HCT116 (cell line): ENCODE measurements at regions not wholly inside any gene's neighbourhood (a gene's known extent, or its start where the extent isn't known, plus 50 kb on each side); places are given as distances from the start of the nearest gene placed in this dataset.

Experiments
- ATAC-seq: fragments of 200-7000 bp; cut with Tn5 transposase; 2 replicates; pipeline ENCODE4 v1.9.1; 2020; ENCODE audit warnings: mild to moderate bottlenecking, moderate library complexity
- BruUV-seq: library from RNA; stranded (reverse); fragments of 400-500 nt; replicated peaks from 2 replicates; lab custom pipeline; 2021; lab: Mats Ljungman, UMichigan
- CTCF ChIA-PET: fragments of 300-600 bp; sonication (Branson Sonifier 250); formaldehyde crosslinking; loops from one replicate; lab custom pipeline; 2021; ENCODE audit warnings: antibody characterized with exemption; lab: Charles Lee
- POLR2A ChIA-PET: fragments of 300-600, 350-600 bp; sonication (Branson Sonifier 250); formaldehyde crosslinking; loops from one replicate; lab custom pipeline; 2021; ENCODE audit warnings: antibody characterized with exemption; lab: Charles Lee
- RAD21 ChIA-PET, 2 experiments: fragments of 300-600 bp; sonication (Branson Sonifier 250); formaldehyde crosslinking; loops; one replicate each; lab custom pipeline; 2023; ENCODE audit warnings: low total read pairs in 2 of 2; ENCODE audit not compliant: uncharacterized antibody in 2 of 2, unreplicated experiment in 2 of 2, low non-redundant PET in 1 of 2; lab: Charles Lee
- DNase-seq: peaks from one replicate; pipeline ENCODE4 v3.0.0-alpha.2; 2010; ENCODE audit warnings: low read depth, low spot score
- H2AFZ ChIP-seq: fragments of 200-600 bp; shearing (Covaris generic), sonication (generic); 2 replicates; pipeline ENCODE4 v1.6.1; 2017; ENCODE audit warnings: low read depth, mixed run types, mixed read lengths, antibody characterized with exemption, low read length; ENCODE audit not compliant: poor library complexity, severe bottlenecking
- H3K27ac ChIP-seq: 2 replicates; pipeline ENCODE4 v1.5.1; 2012; ENCODE audit warnings: low read depth, low read length
- H3K27me3 ChIP-seq: fragments of 200-600 bp; sonication (generic); 2 replicates; pipeline ENCODE4 v1.6.1; 2016; ENCODE audit warnings: mixed run types, low read length, mixed read lengths; ENCODE audit not compliant: insufficient read depth
- H3K36me3 ChIP-seq, 2 experiments: fragments of 200-500 bp in 1 of 2; fragments of 200-600 bp in 1 of 2; sonication (Bioruptor generic) in 1 of 2; sonication (generic) in 1 of 2; 2 replicates each; pipeline versions ENCODE4 v1.5.1 to v1.6.1; 2014 to 2016; ENCODE audit warnings: low read length in 2 of 2, inconsistent platforms in 1 of 2, mixed read lengths in 1 of 2, mixed run types in 1 of 2; ENCODE audit not compliant: insufficient read depth in 2 of 2, control insufficient read depth in 1 of 2
- H3K4me1 ChIP-seq, 2 experiments: fragments of 200-600 bp in 1 of 2; sonication (generic) in 1 of 2; 2 replicates each; pipeline versions ENCODE4 v1.5.1 to v1.6.1; 2012 to 2017; ENCODE audit warnings: low read length in 2 of 2, inconsistent platforms in 1 of 2, mild to moderate bottlenecking in 1 of 2, mixed read lengths in 1 of 2, mixed run types in 1 of 2, moderate library complexity in 1 of 2; ENCODE audit not compliant: insufficient read depth in 2 of 2, control insufficient read depth in 1 of 2
- H3K4me2 ChIP-seq: fragments of 200-600 bp; sonication (generic); 2 replicates; pipeline ENCODE4 v1.6.1; 2017; ENCODE audit warnings: mixed run types, low read length, mixed read lengths
- H3K4me3 ChIP-seq, 2 experiments: fragments of 200-600 bp in 1 of 2; sonication (generic) in 1 of 2; replicated peaks in 1 of 2; 2 replicates each; pipeline ENCODE4 v1.5.1; 2011 to 2016; ENCODE audit warnings: low read length in 2 of 2, control low read depth in 1 of 2, low read depth in 1 of 2, mild to moderate bottlenecking in 1 of 2, mixed read lengths in 1 of 2, mixed run types in 1 of 2
- H3K79me2 ChIP-seq: fragments of 200-600 bp; sonication (generic); 2 replicates; pipeline ENCODE4 v1.6.1; 2017; ENCODE audit warnings: mild to moderate bottlenecking, mixed run types, low read length, moderate library complexity, mixed read lengths; ENCODE audit not compliant: insufficient read depth
- H3K9ac ChIP-seq: fragments of 200-600 bp; sonication (generic); 2 replicates; pipeline ENCODE4 v1.6.1; 2016; ENCODE audit warnings: low read length, mixed read lengths
- H3K9me2 ChIP-seq: fragments of 200-600 bp; sonication (generic), shearing (Covaris generic); 2 replicates; pipeline ENCODE4 v1.6.1; 2017; ENCODE audit warnings: mixed run types, mild to moderate bottlenecking, moderate library complexity; ENCODE audit not compliant: insufficient read depth
- H3K9me3 ChIP-seq, 2 experiments: fragments of 200-500 bp in 1 of 2; fragments of 200-600 bp in 1 of 2; sonication (Bioruptor generic) in 1 of 2; sonication (generic) in 1 of 2; 2 replicates each; pipeline ENCODE4 v1.6.1; 2014 to 2017; ENCODE audit warnings: low read length in 2 of 2, mixed read lengths in 2 of 2, inconsistent platforms in 1 of 2, low read depth in 1 of 2, mild to moderate bottlenecking in 1 of 2, mixed run types in 1 of 2, moderate library complexity in 1 of 2; ENCODE audit not compliant: control insufficient read depth in 1 of 2, insufficient read depth in 1 of 2
- H4K20me1 ChIP-seq: fragments of 200-600 bp; sonication (generic), shearing (Covaris generic); 2 replicates; pipeline ENCODE4 v1.6.1; 2017; ENCODE audit warnings: mixed run types, mild to moderate bottlenecking, moderate library complexity; ENCODE audit not compliant: insufficient read depth
- ATF3 ChIP-seq: IDR thresholded peaks from 2 replicates; pipeline ENCODE4 v1.6.1; 2012
- CBX3 ChIP-seq: IDR thresholded peaks from 2 replicates; pipeline ENCODE4 v1.6.1; 2012; ENCODE audit warnings: low read depth
- EGR1 ChIP-seq: IDR thresholded peaks from 2 replicates; pipeline ENCODE4 v1.6.1; 2012; ENCODE audit warnings: low read depth
- ELF1 ChIP-seq: IDR thresholded peaks from 2 replicates; pipeline ENCODE4 v1.6.1; 2012; ENCODE audit warnings: low read depth, borderline replicate concordance
- EZH2 ChIP-seq: fragments of 200-600 bp; sonication (generic); IDR thresholded peaks from 2 replicates; pipeline ENCODE4 v1.6.1; 2017; ENCODE audit warnings: antibody characterized with exemption, mixed run types
- FOSL1 ChIP-seq: IDR thresholded peaks from 2 replicates; pipeline ENCODE4 v1.6.1; 2012; ENCODE audit warnings: low read depth
- POLR2A ChIP-seq: IDR thresholded peaks from 2 replicates; pipeline ENCODE4 v1.7.0; 2011; ENCODE audit warnings: borderline replicate concordance; ENCODE audit not compliant: insufficient read depth, insufficient read length; ENCODE audit errors: extremely low read depth
- SIN3A ChIP-seq: IDR thresholded peaks from 2 replicates; pipeline ENCODE4 v1.6.1; 2012; ENCODE audit warnings: low read depth
- SRF ChIP-seq: IDR thresholded peaks from 2 replicates; pipeline ENCODE4 v1.6.1; 2012; ENCODE audit warnings: low read depth
- YY1 ChIP-seq: IDR thresholded peaks from 2 replicates; pipeline ENCODE4 v1.6.1; 2011; ENCODE audit warnings: low read length, low read depth, moderate library complexity, mild to moderate bottlenecking; ENCODE audit not compliant: insufficient replicate concordance; ENCODE audit errors: extremely low read depth
- ZFX ChIP-seq: fragments of 450-650 bp; IDR thresholded peaks from 2 replicates; pipeline ENCODE4 v1.6.1; 2017
- intact Hi-C: fragments of 100-400 bp; cut with micrococcal nuclease; formaldehyde crosslinking; loops from 2 replicates; pipeline ENCODE4 v1.10.0; 2022
- TF ChIP-seq, protein P1 (sequence below): IDR thresholded peaks from 2 replicates; pipeline ENCODE4 v1.6.1; 2012; ENCODE audit warnings: low read depth
- TF ChIP-seq, protein P2 (sequence below), 3 experiments: fragments of 200-600 bp in 1 of 3; sonication (generic) in 1 of 3; IDR thresholded peaks in 2 of 3; conservative IDR thresholded peaks in 1 of 3; 2 replicates each; pipeline ENCODE4 v1.5.1; 2012 to 2017; ENCODE audit warnings: low read depth in 2 of 3, low read length in 2 of 3, antibody characterized with exemption in 1 of 3, borderline replicate concordance in 1 of 3, control low read depth in 1 of 3, mild to moderate bottlenecking in 1 of 3, mixed read lengths in 1 of 3, mixed run types in 1 of 3, moderate library complexity in 1 of 3; ENCODE audit not compliant: insufficient read depth in 1 of 3
- TF ChIP-seq, protein P3 (sequence below): IDR thresholded peaks from 2 replicates; pipeline ENCODE4 v1.6.1; 2012

DNA sequence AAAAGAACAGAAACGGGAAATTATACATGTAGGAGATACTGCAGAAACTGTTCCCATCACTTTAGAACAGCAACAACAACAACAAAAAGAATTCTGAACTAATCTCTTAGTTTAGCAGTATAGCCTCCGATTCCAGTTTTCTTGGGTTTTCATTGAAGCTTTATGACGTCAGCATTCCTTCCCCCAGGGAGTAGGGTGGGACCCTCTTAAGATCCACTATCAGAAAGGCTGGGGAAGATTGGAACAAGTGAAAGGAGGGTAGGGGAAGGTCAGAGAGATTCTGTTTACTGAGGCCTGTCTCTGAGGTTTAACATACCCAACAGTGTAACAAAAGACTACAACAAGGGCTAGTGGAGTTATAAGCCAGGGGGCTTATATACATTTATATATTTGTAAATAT lies 121.4 kb upstream of the OLFM3 start (continued):
- TF ChIP-seq, protein P1, sequence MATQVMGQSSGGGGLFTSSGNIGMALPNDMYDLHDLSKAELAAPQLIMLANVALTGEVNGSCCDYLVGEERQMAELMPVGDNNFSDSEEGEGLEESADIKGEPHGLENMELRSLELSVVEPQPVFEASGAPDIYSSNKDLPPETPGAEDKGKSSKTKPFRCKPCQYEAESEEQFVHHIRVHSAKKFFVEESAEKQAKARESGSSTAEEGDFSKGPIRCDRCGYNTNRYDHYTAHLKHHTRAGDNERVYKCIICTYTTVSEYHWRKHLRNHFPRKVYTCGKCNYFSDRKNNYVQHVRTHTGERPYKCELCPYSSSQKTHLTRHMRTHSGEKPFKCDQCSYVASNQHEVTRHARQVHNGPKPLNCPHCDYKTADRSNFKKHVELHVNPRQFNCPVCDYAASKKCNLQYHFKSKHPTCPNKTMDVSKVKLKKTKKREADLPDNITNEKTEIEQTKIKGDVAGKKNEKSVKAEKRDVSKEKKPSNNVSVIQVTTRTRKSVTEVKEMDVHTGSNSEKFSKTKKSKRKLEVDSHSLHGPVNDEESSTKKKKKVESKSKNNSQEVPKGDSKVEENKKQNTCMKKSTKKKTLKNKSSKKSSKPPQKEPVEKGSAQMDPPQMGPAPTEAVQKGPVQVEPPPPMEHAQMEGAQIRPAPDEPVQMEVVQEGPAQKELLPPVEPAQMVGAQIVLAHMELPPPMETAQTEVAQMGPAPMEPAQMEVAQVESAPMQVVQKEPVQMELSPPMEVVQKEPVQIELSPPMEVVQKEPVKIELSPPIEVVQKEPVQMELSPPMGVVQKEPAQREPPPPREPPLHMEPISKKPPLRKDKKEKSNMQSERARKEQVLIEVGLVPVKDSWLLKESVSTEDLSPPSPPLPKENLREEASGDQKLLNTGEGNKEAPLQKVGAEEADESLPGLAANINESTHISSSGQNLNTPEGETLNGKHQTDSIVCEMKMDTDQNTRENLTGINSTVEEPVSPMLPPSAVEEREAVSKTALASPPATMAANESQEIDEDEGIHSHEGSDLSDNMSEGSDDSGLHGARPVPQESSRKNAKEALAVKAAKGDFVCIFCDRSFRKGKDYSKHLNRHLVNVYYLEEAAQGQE: no peak
- no peak for TF ChIP-seq FOSL1
- no peak for TF ChIP-seq SRF
- TF ChIP-seq YY1: no peak
- TF ChIP-seq EZH2: no peak
- no peak for TF ChIP-seq ELF1
- no peak for TF ChIP-seq CBX3
- no peak for TF ChIP-seq SIN3A

DNA sequence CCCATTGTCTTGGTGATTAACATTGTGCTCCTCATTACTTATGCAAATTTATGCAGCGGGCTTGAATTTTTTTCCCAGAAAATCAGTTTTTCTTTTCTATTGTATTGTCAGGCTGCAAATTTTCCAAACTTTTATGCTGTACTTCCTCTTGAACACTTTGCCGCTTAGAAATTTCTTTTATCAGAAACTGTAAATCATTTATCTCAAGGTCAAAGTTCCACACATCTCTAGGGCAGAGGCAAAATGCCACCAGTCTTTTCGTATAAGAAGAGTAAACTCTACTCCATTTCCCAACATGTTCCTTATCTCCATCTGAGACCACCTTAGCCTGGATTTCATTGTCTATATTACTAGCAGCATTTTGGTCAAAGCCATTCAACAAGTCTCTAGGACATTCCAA lies 113.9 kb upstream of the OLFM3 start:
- Histone ChIP-seq H3K9me3 (no peaks in the 10 kb centered on the region; a peak in 1 of 4 replicates), H3K4me1 (no peaks in the 10 kb centered on the region), H3K36me3 (no peaks in the 10 kb centered on the region), H3K9ac (no peak overlapping the region), H3K27ac (no peak overlapping the region), H3K4me2 (no peak overlapping the region), H3K27me3 (no peaks in the 10 kb centered on the region), H3K4me3 (no peak overlapping the region), H3K79me2 (no peaks in the 10 kb centered on the region), H2AFZ (no peak overlapping the region), H3K9me2 (no peaks in the 10 kb centered on the region), H4K20me1 (no peaks in the 10 kb centered on the region)
- DNase-seq (no peak), ATAC-seq (no peak)
- RAD21 ChIA-PET: no interaction called here
- intact Hi-C loops: no loop called here
- CTCF ChIA-PET: no interaction called here
- TF ChIP-seq CBX3 (no peak), POLR2A (no peak), ATF3 (no peak), ZFX (no peak), EGR1 (no peak)
- TF ChIP-seq, protein P2, sequence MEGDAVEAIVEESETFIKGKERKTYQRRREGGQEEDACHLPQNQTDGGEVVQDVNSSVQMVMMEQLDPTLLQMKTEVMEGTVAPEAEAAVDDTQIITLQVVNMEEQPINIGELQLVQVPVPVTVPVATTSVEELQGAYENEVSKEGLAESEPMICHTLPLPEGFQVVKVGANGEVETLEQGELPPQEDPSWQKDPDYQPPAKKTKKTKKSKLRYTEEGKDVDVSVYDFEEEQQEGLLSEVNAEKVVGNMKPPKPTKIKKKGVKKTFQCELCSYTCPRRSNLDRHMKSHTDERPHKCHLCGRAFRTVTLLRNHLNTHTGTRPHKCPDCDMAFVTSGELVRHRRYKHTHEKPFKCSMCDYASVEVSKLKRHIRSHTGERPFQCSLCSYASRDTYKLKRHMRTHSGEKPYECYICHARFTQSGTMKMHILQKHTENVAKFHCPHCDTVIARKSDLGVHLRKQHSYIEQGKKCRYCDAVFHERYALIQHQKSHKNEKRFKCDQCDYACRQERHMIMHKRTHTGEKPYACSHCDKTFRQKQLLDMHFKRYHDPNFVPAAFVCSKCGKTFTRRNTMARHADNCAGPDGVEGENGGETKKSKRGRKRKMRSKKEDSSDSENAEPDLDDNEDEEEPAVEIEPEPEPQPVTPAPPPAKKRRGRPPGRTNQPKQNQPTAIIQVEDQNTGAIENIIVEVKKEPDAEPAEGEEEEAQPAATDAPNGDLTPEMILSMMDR (IDR thresholded peaks at IDR 0.05 in 2 of 3, conservative IDR thresholded peaks at IDR 0.05 in 1 of 3; ENCODE audit: borderline replicate concordance in 1 of 3, insufficient read depth in 1 of 3, low read depth in 2 of 3, low read length in 2 of 3): no peak
- TF ChIP-seq, protein P1: no peak
- TF ChIP-seq, protein P3, sequence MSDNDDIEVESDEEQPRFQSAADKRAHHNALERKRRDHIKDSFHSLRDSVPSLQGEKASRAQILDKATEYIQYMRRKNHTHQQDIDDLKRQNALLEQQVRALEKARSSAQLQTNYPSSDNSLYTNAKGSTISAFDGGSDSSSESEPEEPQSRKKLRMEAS: no peak
- no TSS peak for BruUV-seq
- POLR2A ChIA-PET: no interaction called here
